Upper lobe of right lung (tissue), 1 donor: ENCODE measurements at regions not wholly inside any gene's neighbourhood (a gene's known extent, or its start where the extent isn't known, plus 50 kb on each side); places are given as distances from the start of the nearest gene placed in this dataset.

ENCODE experiments used
- ATAC-seq: fragments of 200-7000 bp; cut with Tn5 transposase; one replicate; pipeline ENCODE4 v1.9.1; 2020; ENCODE audit warnings: mild to moderate bottlenecking, moderate library complexity
- DNase-seq: peaks from one replicate; pipeline ENCODE4 v3.0.0-alpha.2; 2020
- H3K27ac ChIP-seq: fragments of 200-600 bp; one replicate; pipeline ENCODE4 v1.8.0; 2022
- H3K27me3 ChIP-seq: fragments of 200-600 bp; one replicate; pipeline ENCODE4 v1.8.0; 2022; ENCODE audit warnings: mild to moderate bottlenecking
- H3K36me3 ChIP-seq: fragments of 200-600 bp; one replicate; pipeline ENCODE4 v1.8.0; 2022
- H3K4me1 ChIP-seq: fragments of 200-600 bp; one replicate; pipeline ENCODE4 v1.8.0; 2022
- H3K4me3 ChIP-seq: fragments of 200-600 bp; one replicate; pipeline ENCODE4 v1.8.0; 2022; ENCODE audit warnings: mild to moderate bottlenecking
- H3K9me3 ChIP-seq: fragments of 200-600 bp; one replicate; pipeline ENCODE4 v1.8.0; 2022
- CTCF ChIP-seq: fragments of 200-600 bp; IDR thresholded peaks from one replicate; pipeline ENCODE4 v1.8.0; 2022; ENCODE audit warnings: antibody characterized with exemption
- intact Hi-C: fragments of 100-400 bp; cut with DNase I; formaldehyde crosslinking; loops from one replicate; pipeline ENCODE4 v1.11.0; 2022
- donor health status: DM: no; HTN: yes; CAD: no; lungs with severe emphysema.

GRCh38 chr9:7967093-7967827, 167.7 kb upstream of the DMAC1 start:
- no peaks in the 10 kb centered on the region for H3K36me3 ChIP-seq
- no peak overlapping the region for H3K4me3 ChIP-seq
- no peaks in the 10 kb centered on the region for H3K27me3 ChIP-seq
- intact Hi-C loops: no loop called here
- no peaks in the 10 kb centered on the region for H3K9me3 ChIP-seq
- no peak for TF ChIP-seq CTCF
- no peaks in the 10 kb centered on the region for H3K4me1 ChIP-seq
- DNase-seq (no peak), ATAC-seq (peak; percentile 56)
- no peak overlapping the region for H3K27ac ChIP-seq

- no peak overlapping the region for H3K27ac ChIP-seq
- no peaks in the 10 kb centered on the region for H3K36me3 ChIP-seq
- H3K4me1 ChIP-seq: no peaks in the 10 kb centered on the region
- ATAC-seq (no peak), DNase-seq (no peak)
- H3K27me3 ChIP-seq: no peaks in the 10 kb centered on the region
- intact Hi-C loops: no loop called here
- H3K4me3 ChIP-seq: no peak overlapping the region
- no peak for TF ChIP-seq CTCF
- no peaks in the 10 kb centered on the region for H3K9me3 ChIP-seq
Observed at GRCh38 chr9:7965063-7965462, 165.5 kb upstream of the DMAC1 start.

GRCh38 chr9:7963026-7963425, 163.4 kb upstream of the DMAC1 start:
- Histone ChIP-seq H3K4me1 (no peaks in the 10 kb centered on the region), H3K27me3 (no peaks in the 10 kb centered on the region), H3K27ac (no peak overlapping the region), H3K36me3 (no peaks in the 10 kb centered on the region), H3K9me3 (no peaks in the 10 kb centered on the region), H3K4me3 (no peak overlapping the region)
- intact Hi-C loops: no loop called here
- no peak for DNase-seq
- no peak for TF ChIP-seq CTCF
- no peak for ATAC-seq

- Histone ChIP-seq H3K9me3 (no peaks in the 10 kb centered on the region), H3K27ac (no peak overlapping the region), H3K4me1 (no peaks in the 10 kb centered on the region), H3K27me3 (no peaks in the 10 kb centered on the region), H3K4me3 (no peak overlapping the region), H3K36me3 (no peaks in the 10 kb centered on the region)
- intact Hi-C loops: no loop called here
- no peak for TF ChIP-seq CTCF
- ATAC-seq (no peak), DNase-seq (no peak)
Observed at GRCh38 chr9:7961076-7961475, 161.5 kb upstream of the DMAC1 start.

- Histone ChIP-seq H3K27me3 (no peaks in the 10 kb centered on the region), H3K36me3 (no peaks in the 10 kb centered on the region), H3K27ac (no peak overlapping the region), H3K4me3 (no peak overlapping the region), H3K9me3 (no peaks in the 10 kb centered on the region), H3K4me1 (no peaks in the 10 kb centered on the region)
- no peak for TF ChIP-seq CTCF
- ATAC-seq (no peak), DNase-seq (no peak)
- intact Hi-C loops: no loop called here
Observed at GRCh38 chr9:7960320-7961050, 160.9 kb upstream of the DMAC1 start.
